ENCODE measurements at regions not wholly inside any gene's neighbourhood (a gene's known extent, or its start where the extent isn't known, plus 50 kb on each side); places are given as distances from the start of the nearest gene placed in this dataset.

DNA sequence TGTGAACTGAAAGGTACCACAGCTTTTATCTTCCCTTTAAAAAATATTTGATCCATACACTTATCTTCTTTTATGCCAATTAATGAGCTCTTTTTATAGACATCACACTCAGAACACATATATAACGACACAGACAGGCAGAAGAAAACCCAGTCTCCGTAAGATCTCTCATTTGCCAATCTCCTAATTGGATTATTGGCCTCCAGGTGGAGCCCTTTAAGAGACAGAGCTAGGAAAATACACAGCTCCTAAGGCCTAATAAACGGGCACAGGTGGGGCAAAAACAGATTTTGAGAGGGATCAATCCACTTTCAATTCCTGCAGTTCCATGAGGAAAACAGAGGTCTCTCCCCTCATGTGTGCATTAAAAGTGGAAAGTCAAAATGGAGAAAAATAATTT lies 1495.4 kb downstream of the RPA4 start:
- TF ChIP-seq, protein P1, sequence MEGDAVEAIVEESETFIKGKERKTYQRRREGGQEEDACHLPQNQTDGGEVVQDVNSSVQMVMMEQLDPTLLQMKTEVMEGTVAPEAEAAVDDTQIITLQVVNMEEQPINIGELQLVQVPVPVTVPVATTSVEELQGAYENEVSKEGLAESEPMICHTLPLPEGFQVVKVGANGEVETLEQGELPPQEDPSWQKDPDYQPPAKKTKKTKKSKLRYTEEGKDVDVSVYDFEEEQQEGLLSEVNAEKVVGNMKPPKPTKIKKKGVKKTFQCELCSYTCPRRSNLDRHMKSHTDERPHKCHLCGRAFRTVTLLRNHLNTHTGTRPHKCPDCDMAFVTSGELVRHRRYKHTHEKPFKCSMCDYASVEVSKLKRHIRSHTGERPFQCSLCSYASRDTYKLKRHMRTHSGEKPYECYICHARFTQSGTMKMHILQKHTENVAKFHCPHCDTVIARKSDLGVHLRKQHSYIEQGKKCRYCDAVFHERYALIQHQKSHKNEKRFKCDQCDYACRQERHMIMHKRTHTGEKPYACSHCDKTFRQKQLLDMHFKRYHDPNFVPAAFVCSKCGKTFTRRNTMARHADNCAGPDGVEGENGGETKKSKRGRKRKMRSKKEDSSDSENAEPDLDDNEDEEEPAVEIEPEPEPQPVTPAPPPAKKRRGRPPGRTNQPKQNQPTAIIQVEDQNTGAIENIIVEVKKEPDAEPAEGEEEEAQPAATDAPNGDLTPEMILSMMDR (IDR thresholded peaks at IDR 0.05): no peak
- TF ChIP-seq POLR2A (IDR thresholded peaks at IDR 0.05): no peak
